HG02610 (cell line): ENCODE measurements at regions not wholly inside any gene's neighbourhood (a gene's known extent, or its start where the extent isn't known, plus 50 kb on each side); places are given as distances from the start of the nearest gene placed in this dataset.

Source experiments
- ATAC-seq: cut with Tn5 transposase; IDR thresholded peaks from one replicate; pipeline ENCODE4 v1.9.1; 2021; ENCODE audit warnings: mild to moderate bottlenecking, moderate library complexity; ENCODE audit not compliant: unreplicated experiment

- peak; percentile 46 for ATAC-seq
Observed at GRCh38 chr11:19345848-19346681, 105.3 kb upstream of the E2F8 start.

GRCh38 chr11:19345519-19345847, 104.7 kb upstream of the E2F8 start:
- ATAC-seq, result peak; percentile 22

GRCh38 chr11:19344661-19345518, 104.1 kb upstream of the E2F8 start:
- ATAC-seq, result peak; percentile 42

GRCh38 chr11:19342036-19342435, 101.3 kb upstream of the E2F8 start:
- no peak for ATAC-seq

GRCh38 chr11:19338375-19338774, 97.6 kb upstream of the E2F8 start:
- no peak for ATAC-seq

- ATAC-seq, result peak; percentile 71
Observed at GRCh38 chr11:19337779-19338178, 97.0 kb upstream of the E2F8 start.

GRCh38 chr11:19336331-19336730, 95.6 kb upstream of the E2F8 start:
- no peak for ATAC-seq

GRCh38 chr11:19332476-19332875, 91.7 kb upstream of the E2F8 start:
- ATAC-seq, result peak; percentile 83

- no peak for ATAC-seq
Observed at GRCh38 chr11:19330416-19330815, 89.7 kb upstream of the E2F8 start.

- ATAC-seq, result peak; percentile 30
Observed at GRCh38 chr11:19329970-19330369, 89.2 kb upstream of the E2F8 start.

GRCh38 chr11:19328586-19329311, 88.0 kb upstream of the E2F8 start:
- no peak for ATAC-seq

- peak; percentile 32 for ATAC-seq
Observed at GRCh38 chr11:19327280-19327679, 86.5 kb upstream of the E2F8 start.

GRCh38 chr11:19326499-19326898, 85.8 kb upstream of the E2F8 start:
- no peak for ATAC-seq

GRCh38 chr11:19323502-19323901, 82.8 kb upstream of the E2F8 start:
- ATAC-seq, result no peak

- ATAC-seq, result no peak
Observed at GRCh38 chr11:19321351-19321750, 80.6 kb upstream of the E2F8 start.

- no peak for ATAC-seq
Observed at GRCh38 chr11:19320827-19321226, 80.1 kb upstream of the E2F8 start.

- no peak for ATAC-seq
Observed at GRCh38 chr11:19316434-19316833, 75.7 kb upstream of the E2F8 start.

GRCh38 chr11:19315511-19315910, 74.8 kb upstream of the E2F8 start:
- ATAC-seq, result no peak

- ATAC-seq, result no peak
Observed at GRCh38 chr11:19313140-19313539, 72.4 kb upstream of the E2F8 start.

GRCh38 chr11:19311308-19312030, 70.7 kb upstream of the E2F8 start:
- peak; percentile 49 for ATAC-seq

GRCh38 chr11:19307498-19307897, 66.8 kb upstream of the E2F8 start:
- no peak for ATAC-seq
